ENCODE measurements at regions not wholly inside any gene's neighbourhood (a gene's known extent, or its start where the extent isn't known, plus 50 kb on each side); places are given as distances from the start of the nearest gene placed in this dataset.
A peak's percentile ranks its signal among the peaks of the same experiment; 100 is the strongest.

DNA sequence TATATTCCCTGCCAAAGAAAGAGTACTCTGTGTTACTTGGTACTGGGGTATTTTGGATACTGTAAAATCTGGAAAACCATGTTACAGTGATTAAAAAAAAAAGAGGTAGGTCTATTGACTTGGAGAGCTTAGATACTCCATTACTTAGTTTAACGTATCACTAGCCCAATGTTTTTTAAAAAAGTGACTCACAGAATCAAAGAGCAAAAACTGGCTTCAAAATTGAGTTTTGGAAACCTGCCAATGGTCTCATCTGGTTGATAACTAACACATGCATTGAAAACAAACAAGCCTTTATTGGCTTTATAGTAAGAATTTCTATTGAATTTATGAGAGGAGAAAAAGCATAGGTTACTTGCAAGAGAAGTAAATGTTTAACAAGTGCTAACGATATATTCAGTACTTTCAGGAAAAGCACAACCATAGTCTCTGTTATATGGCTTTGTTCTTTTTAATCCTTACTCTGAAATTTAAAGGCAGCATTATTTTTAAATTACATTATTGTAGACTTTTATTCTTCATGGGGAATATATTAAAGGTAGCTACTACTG, 563.3 kb upstream of the SORCS1 start:
- DNase-seq (ENCODE audit: low spot score), result no peak

DNA sequence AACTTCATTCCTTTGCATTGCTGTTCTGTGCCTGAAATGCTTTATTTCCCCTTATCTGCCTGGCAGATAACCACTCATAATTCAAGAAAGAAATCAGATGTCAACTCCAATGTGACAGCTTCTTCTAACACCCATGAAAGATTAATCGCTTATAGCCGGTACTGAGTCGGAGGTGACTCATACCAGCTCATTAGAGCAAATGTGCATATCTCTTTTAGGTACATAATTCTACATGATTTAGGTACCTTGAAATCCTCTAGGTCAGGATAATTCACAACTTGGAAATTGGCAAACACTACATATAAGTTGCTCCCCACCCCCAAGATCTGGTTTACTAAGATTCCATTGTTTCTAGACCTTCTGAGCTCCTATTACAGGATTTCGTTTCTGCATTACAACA, 554.4 kb upstream of the SORCS1 start:
- no peak for DNase-seq (ENCODE audit: low spot score)

DNA sequence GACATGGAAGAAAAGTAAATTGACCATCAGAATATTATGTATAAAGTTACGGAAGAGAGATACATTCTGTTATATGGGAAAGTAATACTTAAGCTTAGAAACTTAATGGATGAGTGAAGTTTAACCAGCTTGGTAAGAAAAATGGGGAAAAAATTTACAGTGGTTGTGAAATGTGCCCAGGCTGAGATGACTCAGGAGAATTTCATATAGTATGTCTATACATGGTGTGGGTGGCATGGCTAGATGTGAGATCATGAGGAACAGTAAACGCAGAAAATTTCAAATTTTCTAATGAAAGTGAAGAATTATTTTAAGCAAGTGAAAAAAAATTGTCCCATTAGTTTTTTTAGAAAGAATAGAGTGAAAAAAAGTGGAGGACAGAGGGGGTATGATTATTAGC, 552.5 kb upstream of the SORCS1 start:
- DNase-seq (ENCODE audit: low spot score), result no peak

DNA sequence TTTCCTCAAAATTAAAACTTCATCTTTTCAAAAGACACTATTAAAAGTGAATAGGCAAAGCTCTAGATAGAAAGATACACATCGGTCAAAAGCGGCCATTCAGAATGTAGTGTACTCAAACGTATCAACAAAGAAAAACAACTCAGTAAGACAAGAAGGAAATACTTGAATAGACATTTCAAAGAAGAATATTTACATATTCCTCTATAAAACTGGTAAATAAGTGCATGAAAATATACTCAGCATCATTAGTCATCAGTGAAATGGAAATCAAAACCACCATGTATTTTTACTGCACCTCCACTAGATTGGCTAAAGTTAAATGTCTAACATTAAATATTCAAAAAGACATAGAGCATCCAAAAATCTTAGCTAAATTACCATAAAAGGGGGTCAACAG, 551.1 kb upstream of the SORCS1 start:
- no peak for DNase-seq (ENCODE audit: low spot score)

DNA sequence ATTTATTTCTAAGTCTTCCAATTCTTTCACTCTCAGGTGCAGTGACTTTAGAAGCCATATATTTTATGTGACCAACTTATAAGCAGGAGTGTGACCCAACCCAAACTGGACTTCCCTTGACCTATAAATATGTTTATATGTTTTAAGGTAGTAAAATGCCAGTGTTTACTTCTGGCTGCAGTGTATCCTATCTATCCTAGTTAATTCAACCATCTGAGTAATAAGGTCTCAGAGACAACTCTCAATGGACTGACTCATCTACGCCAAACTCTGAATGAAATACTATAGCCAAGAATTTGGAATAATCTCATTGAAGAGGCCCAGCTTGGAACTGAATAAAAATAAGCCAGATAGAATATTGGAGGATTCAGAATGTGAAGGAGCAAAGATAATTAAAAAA, 544.5 kb upstream of the SORCS1 start:
- no peak for DNase-seq (ENCODE audit: low spot score)

DNA sequence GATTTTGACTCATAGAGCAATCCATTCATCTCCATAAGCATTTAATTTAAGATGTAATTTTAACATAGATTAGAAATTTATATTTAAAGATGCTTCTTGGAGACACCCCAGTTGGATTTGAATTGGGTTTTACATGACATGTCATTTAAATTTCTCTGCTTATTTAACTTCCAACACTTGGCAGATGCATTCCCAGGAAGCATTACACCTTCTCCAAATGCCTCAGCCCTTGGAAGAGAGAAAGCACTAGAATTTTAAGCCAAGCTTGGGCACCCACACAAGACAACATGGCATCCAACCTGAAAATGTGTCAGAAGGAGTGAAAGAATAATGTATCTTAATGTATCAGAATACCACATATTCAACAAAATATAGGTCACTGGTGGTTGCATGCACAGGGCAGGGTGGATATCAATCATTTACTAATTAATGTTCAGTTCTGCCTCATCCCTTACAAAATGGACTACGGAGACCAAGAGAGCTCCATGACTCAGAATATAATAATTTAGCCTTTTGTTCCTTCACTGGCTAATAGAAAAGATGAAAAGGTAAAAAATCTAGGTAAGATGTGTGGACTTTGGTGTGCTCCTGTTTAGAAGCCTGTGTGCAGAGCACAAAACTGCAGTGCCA, 541.7 kb upstream of the SORCS1 start:
- DNase-seq (ENCODE audit: low spot score), result no peak

DNA sequence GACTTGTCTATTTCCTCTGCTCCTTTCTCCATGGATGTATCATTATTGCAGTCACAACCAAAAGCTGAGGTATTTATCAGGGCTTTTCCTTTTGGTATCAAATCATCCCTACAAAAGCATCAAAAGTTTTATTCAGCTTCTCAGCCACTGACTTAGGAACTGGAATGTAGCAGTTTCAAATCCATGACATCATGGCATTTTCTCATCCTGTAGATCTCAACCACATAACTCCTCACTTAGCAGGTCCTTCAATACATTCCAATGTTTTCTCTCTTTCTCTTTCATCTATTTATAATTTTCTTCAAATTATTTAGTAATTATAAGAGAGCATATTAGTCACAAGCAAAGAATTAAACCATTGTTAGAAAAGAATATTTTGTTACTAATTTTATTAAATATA, 537.4 kb upstream of the SORCS1 start:
- DNase-seq (ENCODE audit: low spot score), result no peak

DNA sequence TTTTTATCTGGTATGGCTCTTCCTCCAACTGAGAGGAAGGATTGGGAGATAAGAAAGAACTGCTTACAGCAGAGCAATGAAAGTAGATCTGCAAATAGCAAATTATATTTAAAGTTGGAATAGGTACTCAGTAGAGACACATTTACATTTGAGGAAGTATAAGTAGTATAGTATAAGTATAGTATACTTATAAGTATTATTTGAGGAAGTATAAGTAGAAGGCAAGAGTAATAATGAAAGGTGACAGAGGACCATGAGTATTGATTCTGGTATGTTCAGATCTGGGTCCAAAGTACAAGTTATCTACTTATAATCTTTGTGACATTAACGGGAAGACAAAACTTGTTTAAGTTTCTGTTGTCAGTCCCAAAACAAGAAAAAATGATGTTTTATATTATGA, 527.6 kb upstream of the SORCS1 start:
- no peak for DNase-seq (ENCODE audit: low spot score)

DNA sequence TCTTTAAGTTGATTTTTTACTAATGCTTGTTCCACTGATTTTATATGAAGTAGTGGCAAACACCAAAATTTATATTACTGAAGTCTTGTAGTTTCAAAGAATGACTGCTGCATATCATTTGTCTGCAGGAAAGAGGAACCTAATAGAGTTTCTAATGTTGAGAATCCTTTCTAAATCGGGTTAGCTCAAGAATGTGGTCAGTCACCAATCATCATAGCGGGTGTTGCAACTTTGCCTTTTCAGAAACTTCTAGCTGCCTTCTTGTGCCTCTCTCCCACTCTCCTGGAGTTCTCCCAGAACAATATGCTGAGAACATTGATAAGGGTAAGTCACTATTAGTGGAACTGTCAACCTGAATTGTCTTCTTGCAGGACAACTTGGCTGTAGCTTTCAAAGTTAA, 524.8 kb upstream of the SORCS1 start:
- no peak for DNase-seq (ENCODE audit: low spot score)

DNA sequence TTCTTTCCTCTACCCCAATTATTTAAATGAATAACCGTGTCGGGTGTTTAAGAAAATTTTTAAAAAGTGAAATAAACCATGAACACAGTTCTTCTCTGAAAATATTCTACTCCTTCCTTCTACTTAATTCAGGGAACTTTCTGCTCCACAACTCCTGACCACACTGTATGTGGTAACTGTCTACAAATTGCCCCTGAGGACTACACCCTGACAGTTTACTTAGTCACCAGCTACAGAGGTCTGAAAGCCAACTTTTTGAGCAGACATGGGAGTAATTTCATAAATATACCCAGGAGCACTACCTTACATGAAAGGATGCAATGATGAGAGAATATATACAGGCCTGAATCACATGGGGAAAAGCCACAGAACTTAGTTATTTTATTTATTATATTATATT, 523.2 kb upstream of the SORCS1 start:
- no peak for DNase-seq (ENCODE audit: low spot score)

DNA sequence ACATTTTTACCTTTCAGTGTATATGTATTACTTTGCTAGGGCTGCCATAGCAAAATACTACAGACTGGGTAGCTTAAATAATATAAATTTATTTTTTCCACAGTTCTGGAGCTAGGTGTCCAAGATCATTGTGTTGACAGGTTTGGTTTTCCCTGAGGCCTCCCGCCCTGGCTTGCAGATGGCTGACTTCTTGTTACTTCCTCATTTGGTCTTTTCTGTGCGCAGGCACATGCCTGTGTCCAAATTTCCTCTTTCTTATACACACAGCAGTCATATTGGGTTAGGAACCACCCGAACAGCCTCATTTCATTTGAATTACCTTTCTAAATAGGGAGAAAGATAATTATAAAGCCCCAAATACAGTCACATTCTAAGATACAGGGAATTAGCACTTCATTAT, 521.6 kb upstream of the SORCS1 start:
- no peak for DNase-seq (ENCODE audit: low spot score)

DNA sequence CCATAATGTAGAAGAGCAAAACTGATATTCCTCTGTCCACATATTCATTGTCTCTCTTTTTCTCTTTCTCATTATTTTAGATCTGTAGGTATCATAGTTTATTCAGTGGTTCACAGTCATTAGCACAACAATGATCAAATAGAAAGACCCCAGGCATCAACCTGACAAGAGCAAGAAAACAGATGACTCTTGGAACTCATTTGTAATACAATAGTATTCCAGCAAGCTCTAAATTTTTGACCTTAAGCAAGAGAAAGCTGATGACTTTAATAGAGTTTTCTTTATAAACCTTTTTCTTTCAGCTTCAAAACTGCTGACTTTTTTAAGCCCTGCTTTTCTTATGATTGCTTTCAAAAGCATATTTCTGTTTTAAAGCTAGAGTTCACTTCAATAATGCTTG, 507.5 kb upstream of the SORCS1 start:
- DNase-seq (ENCODE audit: low spot score), result no peak

DNA sequence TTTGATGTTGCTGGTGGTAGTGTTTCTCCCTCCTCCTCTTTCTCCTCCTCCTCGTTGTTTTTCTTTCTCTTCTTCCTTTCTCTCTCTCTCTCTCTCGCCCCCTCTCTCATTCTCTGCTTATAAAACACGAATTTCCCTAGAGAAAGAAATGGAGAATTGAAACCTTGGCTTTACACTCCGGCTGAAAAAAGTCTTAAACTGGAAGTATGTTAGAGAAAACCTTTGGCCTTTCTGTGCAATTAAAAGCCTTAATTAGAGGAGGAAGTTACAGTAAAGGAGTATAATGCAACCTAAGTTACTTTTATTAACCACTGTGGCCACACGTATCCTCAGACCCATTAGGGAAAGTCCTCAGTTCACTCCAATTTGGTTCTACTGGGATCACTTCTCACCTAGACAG, 501.7 kb upstream of the SORCS1 start:
- no peak for DNase-seq (ENCODE audit: low spot score)

DNA sequence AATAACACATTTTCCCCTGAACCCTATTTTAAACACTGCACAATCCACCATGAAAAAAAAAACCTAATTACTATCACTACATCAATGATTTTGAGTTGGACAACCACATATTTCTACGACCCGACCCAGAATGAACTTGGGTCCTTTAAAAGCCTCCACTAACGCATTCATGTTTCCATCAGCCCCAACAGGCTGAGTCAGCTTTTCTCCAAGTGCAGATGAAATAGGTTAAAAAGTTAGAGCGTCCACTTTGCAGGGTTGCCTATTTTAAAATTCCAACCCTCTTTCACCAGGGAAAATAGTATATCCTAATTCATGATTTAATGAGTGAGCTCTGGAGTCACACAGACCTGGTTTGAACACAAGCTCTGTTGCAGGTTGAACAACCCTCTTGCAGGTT, 501.0 kb upstream of the SORCS1 start:
- no peak for DNase-seq (ENCODE audit: low spot score)

DNA sequence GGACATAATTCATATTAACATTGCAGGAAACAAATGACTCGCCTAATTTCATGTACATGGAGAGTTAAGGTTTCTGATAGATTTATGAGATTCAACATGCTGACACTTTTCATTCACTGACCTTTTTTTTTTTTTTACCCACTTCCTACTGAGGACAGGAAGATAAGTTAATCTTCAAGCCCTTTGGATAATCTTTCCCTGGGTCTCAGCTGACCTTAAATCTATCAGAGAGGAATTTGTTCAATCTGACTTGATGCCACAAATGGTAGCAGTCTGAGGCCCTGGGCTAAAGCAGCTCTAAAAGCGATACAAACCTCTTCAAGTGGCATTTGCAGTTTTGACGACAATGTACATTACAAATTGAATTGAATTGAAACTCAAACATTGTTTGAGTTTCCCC, 493.3 kb upstream of the SORCS1 start:
- DNase-seq (ENCODE audit: low spot score), result no peak

DNA sequence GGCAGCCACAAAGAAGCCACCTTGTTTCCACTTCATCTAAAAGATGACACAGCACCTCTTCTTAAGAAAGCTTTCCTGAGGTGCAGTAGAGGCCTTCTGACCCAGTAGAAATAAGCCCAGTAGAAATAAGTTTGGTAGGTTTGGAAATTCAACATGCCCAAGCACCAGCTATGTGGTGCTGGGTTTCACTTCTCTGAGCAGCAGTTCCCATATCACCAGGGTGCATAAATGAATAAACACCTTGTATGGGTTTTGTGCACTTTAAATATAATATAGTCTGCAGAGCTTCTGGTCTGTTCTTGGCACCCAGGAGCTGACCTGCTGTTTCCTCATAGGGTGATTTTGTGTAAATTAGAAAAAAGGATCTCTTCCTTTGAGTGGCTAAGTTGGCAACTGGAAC, 492.4 kb upstream of the SORCS1 start:
- DNase-seq (ENCODE audit: low spot score), result no peak

DNA sequence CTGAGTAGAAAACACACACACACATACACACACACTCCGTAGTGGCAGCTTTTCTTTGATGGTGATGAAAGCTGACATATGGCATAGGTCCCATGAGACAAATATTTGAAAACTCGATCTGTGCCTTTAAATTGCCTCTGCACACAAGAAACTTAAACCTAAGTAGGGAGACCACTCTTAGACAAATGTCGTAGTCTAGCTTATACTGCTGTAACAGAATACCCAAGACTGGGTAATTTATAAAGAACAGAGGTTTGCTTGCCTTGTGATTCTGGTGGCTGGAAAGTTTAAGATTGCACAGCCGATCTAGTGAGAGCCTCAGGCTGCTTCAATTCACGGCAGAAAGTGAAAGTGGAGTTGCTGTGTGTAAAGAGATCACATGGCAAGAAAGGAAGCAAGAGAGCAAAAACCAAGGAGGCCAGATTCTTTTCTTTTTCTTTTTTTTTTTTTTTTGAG, 489.4 kb upstream of the SORCS1 start:
- DNase-seq (ENCODE audit: low spot score), result peak; percentile 73

DNA sequence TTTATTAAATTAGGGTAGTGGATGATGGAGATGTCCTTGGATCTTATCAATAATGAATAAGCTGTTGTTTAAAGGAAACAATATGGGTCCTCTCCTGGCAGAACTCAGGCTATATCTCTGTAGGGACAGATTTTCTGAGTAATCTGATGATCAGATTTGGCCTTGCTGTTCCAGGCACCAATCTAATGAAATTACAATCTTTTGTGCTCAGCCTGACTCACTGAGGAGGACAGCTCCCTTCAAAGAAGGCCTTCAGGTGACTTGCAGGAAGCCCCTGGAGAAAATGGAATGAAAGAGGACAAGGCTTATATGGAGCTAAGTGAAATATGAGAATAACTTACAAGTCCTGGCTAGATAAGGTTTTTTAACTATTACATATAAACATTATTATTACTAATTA, 486.4 kb upstream of the SORCS1 start:
- no peak for DNase-seq (ENCODE audit: low spot score)

DNA sequence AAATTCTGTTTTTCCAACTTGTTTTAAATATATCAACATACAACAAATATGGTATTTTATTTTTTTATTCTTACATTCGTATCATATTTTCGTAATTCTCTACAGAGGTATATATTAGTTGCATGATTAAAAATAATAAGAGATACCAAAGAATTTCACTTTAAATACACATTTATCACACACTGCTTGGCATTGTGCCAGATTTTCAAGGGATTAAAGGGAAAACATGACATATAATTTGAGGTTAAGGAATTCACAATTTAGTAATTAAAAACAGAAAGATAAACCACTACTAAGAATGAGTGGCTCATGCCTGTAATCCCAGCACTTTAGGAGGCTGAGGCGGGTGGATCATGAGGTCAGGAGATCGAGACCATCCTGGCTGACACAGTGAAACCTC, 484.7 kb upstream of the SORCS1 start:
- no peak for DNase-seq (ENCODE audit: low spot score)

DNA sequence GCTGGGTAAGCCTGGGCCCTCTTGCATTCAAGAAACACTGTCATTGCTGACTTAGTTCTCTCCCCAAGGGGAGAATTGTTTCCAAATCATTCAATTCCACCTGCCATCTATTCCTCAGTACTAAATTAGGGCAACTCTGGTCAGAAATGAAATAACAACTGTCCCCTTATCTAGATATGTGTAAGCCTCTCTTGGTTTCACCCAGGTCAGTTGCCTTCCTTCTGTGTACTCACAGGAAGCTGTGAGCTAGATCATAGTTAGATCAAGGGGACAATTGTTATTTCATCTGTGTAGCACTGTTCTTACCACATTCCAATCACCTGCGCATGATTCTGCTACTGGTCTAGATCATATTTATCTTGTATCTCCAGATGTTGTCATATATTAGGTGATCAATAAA, 483.0 kb upstream of the SORCS1 start:
- no peak for DNase-seq (ENCODE audit: low spot score)

DNA sequence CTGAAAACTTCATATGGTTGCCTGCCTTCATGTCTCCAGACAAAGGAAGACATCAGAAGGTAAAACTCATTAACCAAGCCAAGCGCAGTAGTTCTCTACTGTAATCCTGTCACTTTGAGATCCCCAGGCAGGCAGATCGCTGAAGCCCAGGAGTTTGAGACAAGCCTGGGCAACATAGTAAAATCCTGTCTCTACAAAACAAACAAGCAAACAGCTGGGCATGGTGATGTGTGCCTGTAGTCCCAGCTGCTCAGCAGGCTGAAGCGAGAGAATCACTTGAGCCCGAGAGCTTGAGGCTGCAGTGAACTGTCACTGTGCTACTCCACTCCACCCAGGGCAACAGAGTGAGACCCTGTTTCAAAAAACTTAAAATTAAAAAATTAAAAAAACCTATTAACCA, 467.4 kb upstream of the SORCS1 start:
- DNase-seq (ENCODE audit: low spot score), result no peak

DNA sequence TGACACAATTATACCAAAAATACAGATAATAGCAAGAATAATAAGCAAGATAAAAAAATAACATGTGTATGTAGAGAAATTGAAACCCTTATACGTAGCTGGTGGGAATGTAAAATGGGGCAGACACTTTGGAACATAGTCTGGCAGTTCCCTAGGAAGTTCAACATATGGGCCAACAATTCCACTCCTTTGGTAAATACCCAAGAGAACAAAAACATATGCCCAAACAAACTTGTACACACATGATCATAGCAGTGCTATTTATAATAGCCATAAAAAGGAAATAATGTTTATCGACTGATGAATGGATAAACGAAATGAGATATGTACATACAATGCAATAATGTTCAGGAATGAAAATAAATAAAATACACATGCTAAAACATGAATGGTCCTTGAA, 462.4 kb upstream of the SORCS1 start:
- no peak for DNase-seq (ENCODE audit: low spot score)

DNA sequence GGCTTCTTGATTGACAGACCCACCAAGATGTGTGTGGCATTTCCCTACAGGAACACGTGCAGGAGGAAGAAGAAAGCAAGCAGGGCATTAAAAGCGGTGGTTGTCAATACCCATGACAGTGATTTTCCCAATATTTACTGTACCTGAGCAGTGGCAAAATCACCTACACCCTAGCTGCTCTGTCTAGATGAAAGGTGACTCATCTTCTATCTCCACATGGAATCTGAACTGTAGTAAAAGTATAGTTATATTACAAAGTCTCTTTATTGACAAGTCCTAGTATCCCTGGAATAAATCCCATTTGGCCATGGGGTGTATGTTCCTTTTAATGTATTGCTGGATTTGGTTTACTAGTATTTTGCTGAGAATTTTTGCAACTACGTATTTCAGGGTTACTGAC, 458.8 kb upstream of the SORCS1 start:
- DNase-seq (ENCODE audit: low spot score), result no peak

DNA sequence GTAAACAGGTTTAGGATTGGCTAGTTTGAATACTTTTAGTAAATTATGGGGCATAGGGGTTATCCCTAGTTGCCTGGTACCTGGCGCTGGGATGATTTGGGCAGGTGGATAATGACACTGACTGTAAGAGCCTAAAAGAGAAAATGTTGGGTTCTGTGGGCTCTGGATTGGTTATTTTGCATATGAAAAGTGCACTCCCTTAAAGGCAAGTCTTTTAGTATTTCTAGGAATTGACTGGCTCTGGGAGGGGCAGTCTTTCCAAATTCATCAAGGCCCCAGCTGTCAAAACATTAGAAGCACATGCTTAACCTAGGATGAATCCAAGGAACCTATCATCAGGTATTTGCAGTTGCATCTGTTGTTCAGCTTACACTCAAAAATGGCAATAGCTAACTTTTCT, 454.6 kb upstream of the SORCS1 start:
- DNase-seq (ENCODE audit: low spot score), result no peak
